ENCODE measurements at regions not wholly inside any gene's neighbourhood (a gene's known extent, or its start where the extent isn't known, plus 50 kb on each side); places are given as distances from the start of the nearest gene placed in this dataset.

GRCh38 chr10:112884179-112884504 lies 65.9 kb upstream of the TCF7L2 start:
- H4K91ac ChIP-seq (replicated peaks; ENCODE audit: insufficient read length, low read length), result no peak overlapping the region
- H2BK15ac ChIP-seq (ENCODE audit: low read length), result no peak overlapping the region
- no peak overlapping the region for H2BK120ac ChIP-seq (replicated peaks; ENCODE audit: low read depth, low read length)
- no peak overlapping the region for H2BK12ac ChIP-seq (ENCODE audit: low read depth, low read length)
- H3K4me2 ChIP-seq (ENCODE audit: insufficient read depth in 1 of 2, low read depth in 2 of 2, low read length in 2 of 2), result no peak overlapping the region
- H3K23me2 ChIP-seq (ENCODE audit: low read depth, low read length), result no peaks in the 10 kb centered on the region
- no peaks in the 10 kb centered on the region; a peak in 1 of 7 replicates for H3K27me3 ChIP-seq (replicated peaks in 1 of 4; ENCODE audit: control insufficient read depth in 3 of 4, extremely low read depth in 1 of 4, insufficient read depth in 3 of 4, low read length in 3 of 4)
- ChIA-PET POLR2A (ENCODE audit: partially characterized antibody) (no interaction called here), CTCF (ENCODE audit: partially characterized antibody) (interaction anchor here (2.4 kb wide), 1 partner anchor 12 kb away, joined by 8 read pairs; no protein-coding TSS in a partner anchor)
- H3K18ac ChIP-seq (ENCODE audit: extremely low read depth, low read length), result no peak overlapping the region
- no peak overlapping the region for H3K23ac ChIP-seq (ENCODE audit: insufficient read length)
- H4K20me1 ChIP-seq (replicated peaks in 1 of 2; ENCODE audit: control insufficient read depth in 1 of 2, insufficient read depth in 2 of 2, low read length in 2 of 2), result no peaks in the 10 kb centered on the region
- no peak overlapping the region for H3K9ac ChIP-seq (replicated peaks in 1 of 4; ENCODE audit: extremely low read depth in 1 of 4, low read depth in 3 of 4, low read length in 3 of 4)
- H3K14ac ChIP-seq (ENCODE audit: insufficient read length), result no peak overlapping the region
- H2AK5ac ChIP-seq (ENCODE audit: low read depth, low read length), result no peak overlapping the region
- no peak overlapping the region for H3K4me3 ChIP-seq (ENCODE audit: extremely low read depth in 1 of 4, insufficient read depth in 2 of 4, low read depth in 3 of 4, low read length in 4 of 4)
- H2BK5ac ChIP-seq (ENCODE audit: low read depth, low read length), result no peak overlapping the region
- no peaks in the 10 kb centered on the region for H3K79me2 ChIP-seq (ENCODE audit: control insufficient read depth in 1 of 2, insufficient read depth in 2 of 2, low read length in 2 of 2)
- H3K4ac ChIP-seq (replicated peaks; ENCODE audit: insufficient read length, low read depth, low read length), result no peak overlapping the region
- no peaks in the 10 kb centered on the region for H3K9me3 ChIP-seq (ENCODE audit: insufficient read depth in 2 of 2, low read depth in 1 of 2, low read length in 1 of 2)
- no peak overlapping the region for H2AFZ ChIP-seq (ENCODE audit: low read length)
- peaks cover 5 to 20% (median 14%) of the 10 kb centered on the region in 4 experiments for H3K4me1 ChIP-seq (replicated peaks in 1 of 4; ENCODE audit: control insufficient read depth in 3 of 4, insufficient read depth in 4 of 4, low read length in 3 of 4)
- FAIRE-seq (no peak), DNase-seq (ENCODE audit: low read depth in 1 of 2, low spot score in 2 of 2) (no peak)
- no peaks in the 10 kb centered on the region for H3K79me1 ChIP-seq (ENCODE audit: low read depth, low read length)
- H4K5ac ChIP-seq (ENCODE audit: insufficient read length, low read depth, low read length), result no peak overlapping the region
- no peak overlapping the region for H3K27ac ChIP-seq (ENCODE audit: low read depth, low read length)
- H4K8ac ChIP-seq (ENCODE audit: extremely low read depth, insufficient read depth, low read length), result no peak overlapping the region
- H3K36me3 ChIP-seq (ENCODE audit: control insufficient read depth in 2 of 4, insufficient read depth in 4 of 4, low read length in 3 of 4), result no peaks in the 10 kb centered on the region
- TF ChIP-seq JUND (IDR thresholded peaks at IDR 0.05; ENCODE audit: low read length) (no peak), NRF1 (IDR thresholded peaks at IDR 0.05; ENCODE audit: low read depth, low read length) (no peak), USF2 (IDR thresholded peaks at IDR 0.05; ENCODE audit: low read length) (no peak), JUN (IDR thresholded peaks at IDR 0.05; ENCODE audit: low read depth, low read length) (no peak), EP300 (IDR thresholded peaks at IDR 0.05; ENCODE audit: borderline replicate concordance in 1 of 2, low read depth in 2 of 2, low read length in 2 of 2) (no peak), TBP (IDR thresholded peaks at IDR 0.05; ENCODE audit: low read depth, low read length) (no peak), YY1 (IDR thresholded peaks at IDR 0.05; ENCODE audit: low read depth, low read length) (no peak), MAX (IDR thresholded peaks at IDR 0.05) (no peak), RFX5 (IDR thresholded peaks at IDR 0.05; ENCODE audit: borderline replicate concordance, low read depth, low read length) (no peak), PHF8 (conservative IDR thresholded peaks at IDR 0.05; ENCODE audit: low read depth, low read length) (no peak)
- no peak overlapping the region for H3K56ac ChIP-seq (replicated peaks; ENCODE audit: insufficient read length, low read depth, low read length)
- no peak overlapping the region for H2BK20ac ChIP-seq (ENCODE audit: low read length)
